Caco-2 (cell line): ENCODE measurements at regions not wholly inside any gene's neighbourhood (a gene's known extent, or its start where the extent isn't known, plus 50 kb on each side); places are given as distances from the start of the nearest gene placed in this dataset.

Experiments
- BruUV-seq: library from RNA; stranded (reverse); fragments of 400-500 nt; replicated peaks from 2 replicates; lab custom pipeline; 2021; lab: Mats Ljungman, UMichigan
- CTCF ChIA-PET: fragments of 300-600 bp; sonication (Branson Sonifier 250); formaldehyde crosslinking; loops from one replicate; lab custom pipeline; 2022; ENCODE audit warnings: antibody characterized with exemption; lab: Charles Lee
- POLR2A ChIA-PET: fragments of 300-600 bp; sonication (Branson Sonifier 250); formaldehyde crosslinking; loops from one replicate; lab custom pipeline; 2022; ENCODE audit warnings: antibody characterized with exemption; lab: Charles Lee
- DNase-seq, 2 experiments: peaks; one replicate each; pipeline versions ENCODE4 v3.0.0 to v3.0.0-alpha.2; 2020 to 2022
- H3K27me3 ChIP-seq: replicated peaks from 2 replicates; pipeline ENCODE4 v1.6.0; 2011; ENCODE audit warnings: low read length; ENCODE audit not compliant: control insufficient read depth, insufficient read depth
- H3K36me3 ChIP-seq: 2 replicates; pipeline ENCODE4 v1.5.1; 2011; ENCODE audit warnings: low read length; ENCODE audit not compliant: control insufficient read depth, insufficient read depth
- H3K4me1 ChIP-seq: fragments of 250-450 bp; sonication (Bioruptor Pico); 2 replicates; pipeline ENCODE4 v1.5.1; 2020; ENCODE audit warnings: mild to moderate bottlenecking
- H3K4me3 ChIP-seq: 2 replicates; pipeline ENCODE4 v1.5.1; 2011; ENCODE audit warnings: low read depth, mild to moderate bottlenecking, control low read depth, low read length
- H3K9me3 ChIP-seq: fragments of 250-450 bp; sonication (Bioruptor Pico); 2 replicates; pipeline ENCODE4 v1.5.1; 2020; ENCODE audit warnings: mild to moderate bottlenecking, moderate library complexity
- H3K27ac Mint-ChIP-seq: one replicate; pipeline ENCODE4 v1.8.0; 2022; ENCODE audit warnings: mixed read lengths; ENCODE audit not compliant: unreplicated experiment
- H3K27me3 Mint-ChIP-seq: one replicate; pipeline ENCODE4 v1.8.0; 2022; ENCODE audit warnings: mixed read lengths; ENCODE audit not compliant: insufficient read depth, unreplicated experiment
- H3K36me3 Mint-ChIP-seq: one replicate; pipeline ENCODE4 v1.8.0; 2022; ENCODE audit warnings: mild to moderate bottlenecking, mixed read lengths; ENCODE audit not compliant: insufficient read depth, unreplicated experiment
- H3K4me1 Mint-ChIP-seq: one replicate; pipeline ENCODE4 v1.8.0; 2022; ENCODE audit warnings: low read depth, mixed read lengths; ENCODE audit not compliant: unreplicated experiment
- H3K4me3 Mint-ChIP-seq: one replicate; pipeline ENCODE4 v1.8.0; 2022; ENCODE audit warnings: mild to moderate bottlenecking, moderate library complexity, mixed read lengths; ENCODE audit not compliant: unreplicated experiment
- H3K9me3 Mint-ChIP-seq: one replicate; pipeline ENCODE4 v1.8.0; 2022; ENCODE audit warnings: mixed read lengths; ENCODE audit not compliant: unreplicated experiment
- CTCF ChIP-seq, 2 experiments: fragments of 200-600 bp in 1 of 2; IDR thresholded peaks; 1 replicate in 1 of 2; 2 replicates in 1 of 2; pipeline versions ENCODE4 v1.5.1 to v1.8.0; 2011 to 2022; ENCODE audit warnings: antibody characterized with exemption in 1 of 2, control low read depth in 1 of 2, inconsistent platforms in 1 of 2, low read depth in 1 of 2, low read length in 1 of 2, mild to moderate bottlenecking in 1 of 2, moderate library complexity in 1 of 2; ENCODE audit not compliant: insufficient read depth in 1 of 2, severe bottlenecking in 1 of 2, unreplicated experiment in 1 of 2
- intact Hi-C: fragments of 100-400 bp; cut with micrococcal nuclease; formaldehyde crosslinking; loops from one replicate; pipeline ENCODE4 v1.10.0; 2022; ENCODE audit not compliant: unreplicated experiment

- Mint-ChIP-seq H3K4me1 (no peaks in the 10 kb centered on the region), H3K9me3 (peaks cover 10% of the 10 kb centered on the region), H3K27ac (no peak overlapping the region), H3K36me3 (no peaks in the 10 kb centered on the region), H3K27me3 (peaks cover 5% of the 10 kb centered on the region), H3K4me3 (no peak overlapping the region)
- Histone ChIP-seq H3K9me3 (no peaks in the 10 kb centered on the region), H3K4me3 (no peak overlapping the region), H3K36me3 (no peaks in the 10 kb centered on the region), H3K27me3 (no peaks in the 10 kb centered on the region), H3K4me1 (no peaks in the 10 kb centered on the region)
- TF ChIP-seq CTCF (IDR thresholded peaks at IDR 0.05; ENCODE audit: insufficient read depth in 1 of 2, low read depth in 1 of 2, low read length in 1 of 2, severe bottlenecking in 1 of 2, unreplicated experiment in 1 of 2), result no peak
- no peak for DNase-seq
- no TSS peak for BruUV-seq
- ChIA-PET POLR2A (no interaction called here), CTCF (no interaction called here)
- intact Hi-C loops, result loop anchor here (10.0 kb wide), 1 partner anchor 210 kb away; no protein-coding TSS in a partner anchor
Observed at GRCh38 chr15:53305101-53305500, 454.4 kb downstream of the WDR72 start.

GRCh38 chr15:53297828-53298227, 461.6 kb downstream of the WDR72 start:
- BruUV-seq, result no TSS peak
- H3K9me3 ChIP-seq, result no peaks in the 10 kb centered on the region
- H3K9me3 Mint-ChIP-seq, result peaks cover 10% of the 10 kb centered on the region
- TF ChIP-seq CTCF (IDR thresholded peaks at IDR 0.05; ENCODE audit: insufficient read depth in 1 of 2, low read depth in 1 of 2, low read length in 1 of 2, severe bottlenecking in 1 of 2, unreplicated experiment in 1 of 2), result no peak
- no peak overlapping the region for H3K27ac Mint-ChIP-seq
- intact Hi-C loops, result no loop called here
- H3K4me1 ChIP-seq, result no peaks in the 10 kb centered on the region
- no peaks in the 10 kb centered on the region for H3K36me3 ChIP-seq
- POLR2A ChIA-PET, result no interaction called here
- no peak for DNase-seq
- peaks cover 7% of the 10 kb centered on the region for H3K27me3 Mint-ChIP-seq
- H3K4me3 ChIP-seq, result no peak overlapping the region
- H3K27me3 ChIP-seq, result no peaks in the 10 kb centered on the region
- CTCF ChIA-PET, result no interaction called here
- H3K4me3 Mint-ChIP-seq, result no peak overlapping the region
- H3K36me3 Mint-ChIP-seq, result no peaks in the 10 kb centered on the region
- no peaks in the 10 kb centered on the region for H3K4me1 Mint-ChIP-seq

- DNase-seq, result no peak
- Histone ChIP-seq H3K4me1 (no peaks in the 10 kb centered on the region), H3K4me3 (no peak overlapping the region), H3K27me3 (no peaks in the 10 kb centered on the region), H3K36me3 (no peaks in the 10 kb centered on the region), H3K9me3 (no peaks in the 10 kb centered on the region)
- no peaks in the 10 kb centered on the region for H3K4me1 Mint-ChIP-seq
- no peak overlapping the region for H3K4me3 Mint-ChIP-seq
- H3K36me3 Mint-ChIP-seq, result no peaks in the 10 kb centered on the region
- BruUV-seq, result no TSS peak
- peaks cover 10% of the 10 kb centered on the region for H3K9me3 Mint-ChIP-seq
- no peak for TF ChIP-seq CTCF (IDR thresholded peaks at IDR 0.05; ENCODE audit: insufficient read depth in 1 of 2, low read depth in 1 of 2, low read length in 1 of 2, severe bottlenecking in 1 of 2, unreplicated experiment in 1 of 2)
- intact Hi-C loops, result no loop called here
- ChIA-PET CTCF (no interaction called here), POLR2A (no interaction called here)
- H3K27ac Mint-ChIP-seq, result no peak overlapping the region
- peaks cover 5% of the 10 kb centered on the region for H3K27me3 Mint-ChIP-seq
Observed at GRCh38 chr15:53296603-53297002, 462.9 kb downstream of the WDR72 start.
